Astrocyte of the spinal cord (primary cell): ENCODE measurements at regions not wholly inside any gene's neighbourhood (a gene's known extent, or its start where the extent isn't known, plus 50 kb on each side); places are given as distances from the start of the nearest gene placed in this dataset.

Experiments used
- DNase-seq: peaks from one replicate; pipeline ENCODE4 v3.0.0; 2011; ENCODE audit warnings: low read depth, low spot score
- H3K4me3 ChIP-seq: 2 replicates; pipeline ENCODE4 v1.5.1; 2011; ENCODE audit warnings: low read depth, mild to moderate bottlenecking, low read length, moderate library complexity
- CTCF ChIP-seq: IDR thresholded peaks from 2 replicates; pipeline ENCODE4 v1.5.1; 2012; ENCODE audit warnings: low read depth, mild to moderate bottlenecking, low read length, inconsistent platforms
- in situ Hi-C: cut with HindIII; loops from 2 replicates; pipeline ENCODE4 v1.10.0; 2017; ENCODE audit warnings: low sequenced_read_pairs

- H3K4me3 ChIP-seq, result no peak overlapping the region
- TF ChIP-seq CTCF, result no peak
- DNase-seq, result no peak
- in situ Hi-C loops, result no loop called here
Observed at GRCh38 chrX:102018208-102018607, 86.4 kb upstream of the ZMAT1 start.

GRCh38 chrX:102008901-102009300 lies 77.1 kb upstream of the ZMAT1 start:
- no peak for DNase-seq
- TF ChIP-seq CTCF, result no peak
- in situ Hi-C loops, result no loop called here
- H3K4me3 ChIP-seq, result no peak overlapping the region

- TF ChIP-seq CTCF, result no peak
- in situ Hi-C loops, result no loop called here
- H3K4me3 ChIP-seq, result no peak overlapping the region
- DNase-seq, result no peak
Observed at GRCh38 chrX:101999644-102000539, 68.1 kb upstream of the ZMAT1 start.

- no peak for TF ChIP-seq CTCF
- no peak for DNase-seq
- in situ Hi-C loops, result no loop called here
- no peak overlapping the region for H3K4me3 ChIP-seq
Observed at GRCh38 chrX:101993335-101993734, 61.5 kb upstream of the ZMAT1 start.

GRCh38 chrX:101986586-101986985 lies 54.8 kb upstream of the ZMAT1 start:
- no peak for TF ChIP-seq CTCF
- DNase-seq, result no peak
- H3K4me3 ChIP-seq, result no peak overlapping the region
- in situ Hi-C loops, result no loop called here
